H1 (cell line): ENCODE measurements at regions not wholly inside any gene's neighbourhood (a gene's known extent, or its start where the extent isn't known, plus 50 kb on each side); places are given as distances from the start of the nearest gene placed in this dataset.

Source experiments
- CHD1 ChIP-seq: IDR thresholded peaks from 2 replicates; pipeline ENCODE4 v1.6.1; 2012; ENCODE audit warnings: low read depth, low read length, improper control_type of control experiment
- CHD7 ChIP-seq: fragments of 300-600 bp; sonication (generic); IDR thresholded peaks from 2 replicates; pipeline ENCODE4 v1.7.1; 2012; ENCODE audit warnings: low read length, moderate library complexity, mild to moderate bottlenecking, inconsistent platforms; ENCODE audit not compliant: insufficient replicate concordance

DNA sequence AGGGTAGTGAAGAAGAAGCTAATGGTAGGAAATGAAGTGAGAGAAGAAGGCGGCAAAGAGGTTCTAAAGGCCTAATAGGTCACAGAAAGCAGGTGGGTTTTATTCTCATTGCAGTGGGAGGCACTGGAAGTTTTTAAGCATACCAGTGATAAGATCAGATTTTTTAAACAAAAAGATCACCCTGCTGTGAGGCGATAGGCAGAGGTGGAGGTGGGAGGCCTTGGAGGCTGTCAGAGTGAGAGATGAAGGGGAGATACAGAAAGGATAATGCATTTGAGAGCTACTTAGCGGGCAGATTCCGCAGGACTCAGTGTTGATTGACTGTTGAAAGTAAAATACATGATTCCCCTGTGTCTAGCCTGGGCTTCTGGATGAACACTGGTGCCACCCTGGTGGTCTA lies 116.7 kb upstream of the FRY start (continued):
- TF ChIP-seq CHD7 (no peak), CHD1 (no peak)
